Stimulated activated CD8-positive, alpha-beta memory T cell treated with anti-CD3 and anti-CD28 coated beads, Interleukin-7, amount 100 ng/mL, for 48 hours (primary cell): ENCODE measurements at regions not wholly inside any gene's neighbourhood (a gene's known extent, or its start where the extent isn't known, plus 50 kb on each side); places are given as distances from the start of the nearest gene placed in this dataset.

Source experiments
- DNase-seq, 2 donors: peaks; one replicate each; pipeline ENCODE4 v3.0.0-alpha.2; 2020; ENCODE audit warnings: low read depth in 1 of 2; ENCODE audit errors: extremely low read depth in 1 of 2

GRCh38 chr13:111513766-111514609, 193.5 kb downstream of the TEX29 start:
- DNase-seq: no peak

GRCh38 chr13:111514610-111515306, 194.3 kb downstream of the TEX29 start:
- no peak for DNase-seq

GRCh38 chr13:111515307-111515617, 194.8 kb downstream of the TEX29 start:
- no peak for DNase-seq

GRCh38 chr13:111515635-111516034, 195.2 kb downstream of the TEX29 start:
- no peak for DNase-seq

- no peak for DNase-seq
Observed at GRCh38 chr13:111516712-111517640, 196.5 kb downstream of the TEX29 start.

GRCh38 chr13:111517641-111518010, 197.2 kb downstream of the TEX29 start:
- no peak for DNase-seq

- no peak for DNase-seq
Observed at GRCh38 chr13:111518161-111518792, 197.8 kb downstream of the TEX29 start.

- DNase-seq: no peak
Observed at GRCh38 chr13:111519041-111519440, 198.6 kb downstream of the TEX29 start.

- no peak for DNase-seq
Observed at GRCh38 chr13:111519490-111520170, 199.2 kb downstream of the TEX29 start.

- no peak for DNase-seq
Observed at GRCh38 chr13:111521030-111521429, 200.6 kb downstream of the TEX29 start.

GRCh38 chr13:111521691-111522229, 201.3 kb downstream of the TEX29 start:
- DNase-seq: no peak

GRCh38 chr13:111525320-111526118, 205.1 kb downstream of the TEX29 start:
- DNase-seq: no peak

GRCh38 chr13:111526922-111527321, 206.5 kb downstream of the TEX29 start:
- DNase-seq: no peak

GRCh38 chr13:111527614-111528229, 207.3 kb downstream of the TEX29 start:
- DNase-seq: no peak

- no peak for DNase-seq
Observed at GRCh38 chr13:111528513-111528912, 208.1 kb downstream of the TEX29 start.

- no peak for DNase-seq
Observed at GRCh38 chr13:111530137-111530870, 209.9 kb downstream of the TEX29 start.

- DNase-seq: no peak
Observed at GRCh38 chr13:111531505-111531904, 211.1 kb downstream of the TEX29 start.

- DNase-seq: no peak
Observed at GRCh38 chr13:111532111-111532510, 211.7 kb downstream of the TEX29 start.
